NOMO-1 (cell line): ENCODE measurements at regions not wholly inside any gene's neighbourhood (a gene's known extent, or its start where the extent isn't known, plus 50 kb on each side); places are given as distances from the start of the nearest gene placed in this dataset.
"Not testable (repeated sequence)": the region's sequence is repeated elsewhere in the genome, so short reads cannot be mapped to it uniquely, and the experiment has no call there.

Experiments
- DNase-seq, 2 experiments: peaks; one replicate each; lab custom pipeline; 2025; ENCODE audit not compliant: unreplicated experiment in 2 of 2; lab: John Stamatoyannopoulos, UW

GRCh38 chr2:75390169-75390568, 170.6 kb downstream of the EVA1A start:
- no peak for DNase-seq

GRCh38 chr2:75389271-75389670, 171.5 kb downstream of the EVA1A start:
- DNase-seq = no peak

GRCh38 chr2:75381032-75381431, 179.7 kb downstream of the EVA1A start:
- DNase-seq = no peak

GRCh38 chr2:75379476-75380210, 180.3 kb upstream of the TACR1 start:
- no peak for DNase-seq

- DNase-seq = no peak
Measured at GRCh38 chr2:75375646-75376582, 176.6 kb upstream of the TACR1 start.

GRCh38 chr2:75374414-75374957, 175.2 kb upstream of the TACR1 start:
- DNase-seq = not testable (repeated sequence)

- no peak for DNase-seq
Measured at GRCh38 chr2:75367401-75367800, 168.1 kb upstream of the TACR1 start.

- no peak for DNase-seq
Measured at GRCh38 chr2:75361486-75361885, 162.2 kb upstream of the TACR1 start.

GRCh38 chr2:75360945-75361344, 161.6 kb upstream of the TACR1 start:
- no peak for DNase-seq

- no peak for DNase-seq
Measured at GRCh38 chr2:75356865-75357264, 157.5 kb upstream of the TACR1 start.

GRCh38 chr2:75353131-75353530, 153.8 kb upstream of the TACR1 start:
- DNase-seq = no peak

- DNase-seq = no peak
Measured at GRCh38 chr2:75348307-75348706, 149.0 kb upstream of the TACR1 start.

GRCh38 chr2:75344146-75344545, 144.8 kb upstream of the TACR1 start:
- DNase-seq = no peak

GRCh38 chr2:75342504-75343175, 143.3 kb upstream of the TACR1 start:
- no peak for DNase-seq

GRCh38 chr2:75340560-75340959, 141.2 kb upstream of the TACR1 start:
- no peak for DNase-seq

- DNase-seq = no peak
Measured at GRCh38 chr2:75338461-75338860, 139.1 kb upstream of the TACR1 start.

- DNase-seq = no peak
Measured at GRCh38 chr2:75337619-75338018, 138.3 kb upstream of the TACR1 start.

GRCh38 chr2:75337016-75337415, 137.7 kb upstream of the TACR1 start:
- DNase-seq = no peak

GRCh38 chr2:75336451-75336850, 137.1 kb upstream of the TACR1 start:
- DNase-seq = no peak

- no peak for DNase-seq
Measured at GRCh38 chr2:75334076-75334475, 134.8 kb upstream of the TACR1 start.

- no peak for DNase-seq
Measured at GRCh38 chr2:75333646-75334045, 134.3 kb upstream of the TACR1 start.
